ENCODE measurements at regions not wholly inside any gene's neighbourhood (a gene's known extent, or its start where the extent isn't known, plus 50 kb on each side); places are given as distances from the start of the nearest gene placed in this dataset.

- Mint-ChIP-seq H3K9me3 (no peaks in the 10 kb centered on the region), H3K27me3 (peaks cover 10% of the 10 kb centered on the region), H3K4me3 (no peak overlapping the region), H3K36me3 (ENCODE audit: low read depth) (no peaks in the 10 kb centered on the region), H3K27ac (no peak overlapping the region), H3K4me1 (ENCODE audit: low read depth) (no peaks in the 10 kb centered on the region)
- Histone ChIP-seq H3K4me1 (ENCODE audit: insufficient read depth, low read length) (no peaks in the 10 kb centered on the region), H3K9me3 (ENCODE audit: control insufficient read depth in 1 of 2, insufficient read depth in 1 of 2, low read length in 2 of 2) (no peaks in the 10 kb centered on the region), H3K36me3 (ENCODE audit: insufficient read depth, low read length) (no peaks in the 10 kb centered on the region), H3K27ac (ENCODE audit: low read depth in 1 of 2, low read length in 2 of 2) (no peak overlapping the region), H3K4me3 (ENCODE audit: low read length) (no peak overlapping the region), H3K27me3 (ENCODE audit: control insufficient read depth in 1 of 2, insufficient read depth in 2 of 2, low read length in 2 of 2) (no peaks in the 10 kb centered on the region)
- intact Hi-C loops (cut with DNase I, micrococcal nuclease), result no loop called here
- CTCF ChIA-PET, result no interaction called here
- DNase-seq (no peak), ATAC-seq (ENCODE audit: poor library complexity) (no peak)
- POLR2A ChIA-PET, result no interaction called here
- TF ChIP-seq CTCF (IDR thresholded peaks at IDR 0.05), result no peak
These were observed 55.4 kb upstream of the KLF14 start for GRCh38 chr7:130789436-130789835.

- H3K9me3 Mint-ChIP-seq, result no peaks in the 10 kb centered on the region
- no peak overlapping the region for H3K27ac Mint-ChIP-seq
- no peaks in the 10 kb centered on the region for H3K36me3 ChIP-seq (ENCODE audit: insufficient read depth, low read length)
- no peak for ATAC-seq (ENCODE audit: poor library complexity)
- H3K9me3 ChIP-seq (ENCODE audit: control insufficient read depth in 1 of 2, insufficient read depth in 1 of 2, low read length in 2 of 2), result no peaks in the 10 kb centered on the region
- no peak overlapping the region for H3K27ac ChIP-seq (ENCODE audit: low read depth in 1 of 2, low read length in 2 of 2)
- H3K27me3 ChIP-seq (ENCODE audit: control insufficient read depth in 1 of 2, insufficient read depth in 2 of 2, low read length in 2 of 2), result no peaks in the 10 kb centered on the region
- H3K4me1 ChIP-seq (ENCODE audit: insufficient read depth, low read length), result no peaks in the 10 kb centered on the region
- intact Hi-C loops (cut with DNase I, micrococcal nuclease), result no loop called here
- no peaks in the 10 kb centered on the region for H3K36me3 Mint-ChIP-seq (ENCODE audit: low read depth)
- POLR2A ChIA-PET, result no interaction called here
- no peak for DNase-seq
- CTCF ChIA-PET, result no interaction called here
- H3K27me3 Mint-ChIP-seq, result no peaks in the 10 kb centered on the region
- no peak overlapping the region for H3K4me3 Mint-ChIP-seq
- TF ChIP-seq CTCF (IDR thresholded peaks at IDR 0.05), result no peak
- H3K4me3 ChIP-seq (ENCODE audit: low read length), result no peak overlapping the region
- no peaks in the 10 kb centered on the region for H3K4me1 Mint-ChIP-seq (ENCODE audit: low read depth)
These were observed 57.7 kb upstream of the KLF14 start for GRCh38 chr7:130791746-130792145.

- no peak for ATAC-seq (ENCODE audit: poor library complexity)
These were observed 60.0 kb upstream of the KLF14 start for GRCh38 chr7:130793855-130794618.

More at GRCh38 chr7:130793855-130794618, 60.0 kb upstream of the KLF14 start:
- Mint-ChIP-seq H3K27me3 (peaks cover 10% of the 10 kb centered on the region), H3K4me3 (no peak overlapping the region), H3K9me3 (no peaks in the 10 kb centered on the region), H3K4me1 (ENCODE audit: low read depth) (no peaks in the 10 kb centered on the region), H3K36me3 (ENCODE audit: low read depth) (no peaks in the 10 kb centered on the region), H3K27ac (no peak overlapping the region)
- DNase-seq, result no peak
- TF ChIP-seq CTCF (IDR thresholded peaks at IDR 0.05), result no peak
- H3K4me1 ChIP-seq (ENCODE audit: insufficient read depth, low read length), result no peaks in the 10 kb centered on the region
- ChIA-PET POLR2A (no interaction called here), CTCF (no interaction called here)
- H3K4me3 ChIP-seq (ENCODE audit: low read length), result no peak overlapping the region
- H3K9me3 ChIP-seq (ENCODE audit: control insufficient read depth in 1 of 2, insufficient read depth in 1 of 2, low read length in 2 of 2), result no peaks in the 10 kb centered on the region
- H3K27ac ChIP-seq (ENCODE audit: low read depth in 1 of 2, low read length in 2 of 2), result no peak overlapping the region
- H3K27me3 ChIP-seq (ENCODE audit: control insufficient read depth in 1 of 2, insufficient read depth in 2 of 2, low read length in 2 of 2), result no peaks in the 10 kb centered on the region
- intact Hi-C loops (cut with DNase I, micrococcal nuclease), result no loop called here
- no peaks in the 10 kb centered on the region for H3K36me3 ChIP-seq (ENCODE audit: insufficient read depth, low read length)
